ENCODE measurements at regions not wholly inside any gene's neighbourhood (a gene's known extent, or its start where the extent isn't known, plus 50 kb on each side); places are given as distances from the start of the nearest gene placed in this dataset.

GRCh38 chr20:19966840-19967239 is 50.3 kb upstream of the NAA20 start (continued):
- 0 out of 2 replicates have a peak, but pooled peaks have one; percentile 22 for TF ChIP-seq HOXA9 (CRISPR knock-in tag; IDR thresholded peaks at IDR 0.05; ENCODE audit: borderline replicate concordance)
- no peak for TF ChIP-seq ZNF772 (CRISPR knock-in tag; IDR thresholded peaks at IDR 0.05)
- no peak for TF ChIP-seq AGO2 (optimal IDR thresholded peaks at IDR 0.05; ENCODE audit: low read depth, low read length)
- no peak for TF ChIP-seq NCOA2 (CRISPR knock-in tag; IDR thresholded peaks at IDR 0.05)
- TF ChIP-seq ZNF761 (CRISPR knock-in tag; conservative IDR thresholded peaks at IDR 0.05), result no peak
- 0 out of 2 replicates have a peak, but pooled peaks have one; percentile 16 for TF ChIP-seq PITX1 (CRISPR knock-in tag; IDR thresholded peaks at IDR 0.05)
- 0 out of 2 replicates have a peak, but pooled peaks have one; percentile 38 for TF ChIP-seq HMG20A (CRISPR knock-in tag; IDR thresholded peaks at IDR 0.05; ENCODE audit: borderline replicate concordance)
- no peak for TF ChIP-seq HBP1 (CRISPR knock-in tag; IDR thresholded peaks at IDR 0.05; ENCODE audit: low read depth)
- no peak for TF ChIP-seq ZFP90 (CRISPR knock-in tag; IDR thresholded peaks at IDR 0.05; ENCODE audit: borderline replicate concordance)
- no peak for TF ChIP-seq ZNF256 (CRISPR knock-in tag; conservative IDR thresholded peaks at IDR 0.05)
- peak; percentile 86 for TF ChIP-seq ZSCAN22 (CRISPR knock-in tag; IDR thresholded peaks at IDR 0.05)
- TF ChIP-seq CBFB (CRISPR knock-in tag; IDR thresholded peaks at IDR 0.05), result no peak
- no peak for TF ChIP-seq FOXP1 (IDR thresholded peaks at IDR 0.05)
- TF ChIP-seq FOXP1 (CRISPR knock-in tag; IDR thresholded peaks at IDR 0.05), result peak; percentile 37; the same call in 1 of the 2 replicates
- TF ChIP-seq RELA (CRISPR knock-in tag; IDR thresholded peaks at IDR 0.05), result no peak
- no peak for TF ChIP-seq ZNF160 (CRISPR knock-in tag; IDR thresholded peaks at IDR 0.05)
- TF ChIP-seq, protein P1, sequence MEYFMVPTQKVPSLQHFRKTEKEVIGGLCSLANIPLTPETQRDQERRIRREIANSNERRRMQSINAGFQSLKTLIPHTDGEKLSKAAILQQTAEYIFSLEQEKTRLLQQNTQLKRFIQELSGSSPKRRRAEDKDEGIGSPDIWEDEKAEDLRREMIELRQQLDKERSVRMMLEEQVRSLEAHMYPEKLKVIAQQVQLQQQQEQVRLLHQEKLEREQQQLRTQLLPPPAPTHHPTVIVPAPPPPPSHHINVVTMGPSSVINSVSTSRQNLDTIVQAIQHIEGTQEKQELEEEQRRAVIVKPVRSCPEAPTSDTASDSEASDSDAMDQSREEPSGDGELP (IDR thresholded peaks at IDR 0.05; ENCODE audit: borderline replicate concordance, low read depth), result peak; percentile 54; the same call in 1 of the 2 replicates

All from HepG2 (cell line).